Muscle of leg (tissue), 3 donors: ENCODE measurements at regions not wholly inside any gene's neighbourhood (a gene's known extent, or its start where the extent isn't known, plus 50 kb on each side); places are given as distances from the start of the nearest gene placed in this dataset.

Experiments used
- DNase-seq: peaks from one replicate; pipeline ENCODE4 v3.0.0; 2013
- H3K27ac ChIP-seq: one replicate; pipeline ENCODE4 v1.5.1; 2013; ENCODE audit warnings: mild to moderate bottlenecking, low read length, control low read depth
- H3K27me3 ChIP-seq: one replicate; pipeline ENCODE4 v1.6.1; 2013; ENCODE audit warnings: low read length; ENCODE audit not compliant: control insufficient read depth, insufficient read depth
- H3K36me3 ChIP-seq: one replicate; pipeline ENCODE4 v1.6.1; 2013; ENCODE audit warnings: low read length; ENCODE audit not compliant: control insufficient read depth, insufficient read depth
- H3K4me1 ChIP-seq: one replicate; pipeline ENCODE4 v1.6.1; 2013; ENCODE audit warnings: low read length; ENCODE audit not compliant: control insufficient read depth, insufficient read depth
- H3K4me3 ChIP-seq: one replicate; pipeline ENCODE4 v1.5.1; 2013; ENCODE audit warnings: low read length, control low read depth
- H3K9me3 ChIP-seq: replicated peaks from 2 replicates; pipeline ENCODE4 v1.6.1; 2013; ENCODE audit warnings: low read depth, low read length; ENCODE audit not compliant: control insufficient read depth
- WGBS: methylation state at CpG from one replicate; pipeline ENCODE4 v1.1.5; 2013; ENCODE audit warnings: missing lambda C conversion rate; ENCODE audit not compliant: insufficient coverage; 5-methylcytosine and 5-hydroxymethylcytosine counted together

DNA sequence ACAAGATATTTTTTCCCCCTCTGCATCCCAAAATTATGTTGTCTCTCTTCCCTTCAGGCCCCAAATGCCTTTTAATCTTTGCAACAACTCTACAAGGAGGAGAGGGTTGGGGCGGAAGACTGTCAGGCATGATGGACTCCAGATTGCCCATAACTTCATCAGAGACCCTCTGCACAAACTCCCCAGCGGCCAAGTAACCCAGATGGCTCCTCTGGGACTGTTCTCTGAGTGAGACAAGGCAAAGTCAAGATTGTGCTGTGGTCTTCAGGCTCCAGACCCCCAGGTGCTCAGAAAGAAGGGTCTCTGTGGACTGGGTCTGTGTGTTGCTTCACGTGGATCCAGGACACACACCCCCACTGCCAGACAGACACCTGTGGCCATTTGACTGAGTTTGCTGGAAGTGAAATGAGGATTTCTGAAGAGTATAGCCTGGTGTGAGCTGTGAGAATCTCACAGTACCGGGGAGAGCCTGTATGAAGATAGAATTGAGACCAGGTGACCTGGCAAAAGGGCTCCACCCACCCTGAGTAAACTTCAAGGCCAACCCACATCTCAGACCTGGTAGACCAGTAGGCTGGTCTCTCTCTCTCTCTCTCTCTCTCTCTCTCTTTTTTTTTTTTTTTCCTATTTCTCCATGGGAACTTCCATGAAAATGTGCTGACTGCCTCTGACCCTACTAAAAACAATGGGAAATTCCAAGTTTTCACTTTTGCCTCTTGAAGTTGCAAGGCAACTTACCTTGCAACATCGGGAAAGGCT lies 354.1 kb downstream of the SOX9 start:
- WGBS = no CpG with 5 or more reads among the region's 5 CpGs

DNA sequence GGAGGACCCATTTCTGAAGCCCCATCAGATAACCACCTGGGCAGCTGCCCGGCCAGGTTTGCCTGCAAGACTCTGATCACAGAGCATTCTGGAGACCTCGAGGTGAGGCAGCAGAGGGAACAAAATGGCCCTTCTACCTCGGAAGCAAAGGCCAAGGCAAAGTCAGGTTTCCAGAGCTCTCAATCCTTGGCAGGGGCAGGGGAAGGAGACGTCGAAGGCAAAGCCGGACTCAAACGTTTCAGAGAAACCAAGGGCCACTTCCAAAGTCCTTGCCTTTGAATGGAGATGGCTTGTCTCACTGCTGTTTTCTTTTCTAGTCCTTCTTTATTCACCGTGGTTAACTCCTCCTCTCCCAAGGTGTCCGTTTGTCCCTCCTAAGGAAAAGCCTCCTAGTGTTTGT lies 355.3 kb downstream of the SOX9 start:
- Histone ChIP-seq H3K4me1 (peaks cover 4% of the 10 kb centered on the region), H3K4me3 (no peak overlapping the region), H3K27me3 (peaks cover 8% of the 10 kb centered on the region), H3K27ac (no peak overlapping the region), H3K36me3 (no peaks in the 10 kb centered on the region), H3K9me3 (no peaks in the 10 kb centered on the region)
- 42% methylated on average over 5 of the region's 9 CpGs for WGBS
- DNase-seq = no peak

More for the DNA sequence above, 354.1 kb downstream of the SOX9 start:
- Histone ChIP-seq H3K4me1 (peaks cover 4% of the 10 kb centered on the region), H3K4me3 (no peak overlapping the region), H3K9me3 (no peaks in the 10 kb centered on the region), H3K27ac (no peak overlapping the region), H3K27me3 (peaks cover 8% of the 10 kb centered on the region), H3K36me3 (no peaks in the 10 kb centered on the region)
- no peak for DNase-seq

DNA sequence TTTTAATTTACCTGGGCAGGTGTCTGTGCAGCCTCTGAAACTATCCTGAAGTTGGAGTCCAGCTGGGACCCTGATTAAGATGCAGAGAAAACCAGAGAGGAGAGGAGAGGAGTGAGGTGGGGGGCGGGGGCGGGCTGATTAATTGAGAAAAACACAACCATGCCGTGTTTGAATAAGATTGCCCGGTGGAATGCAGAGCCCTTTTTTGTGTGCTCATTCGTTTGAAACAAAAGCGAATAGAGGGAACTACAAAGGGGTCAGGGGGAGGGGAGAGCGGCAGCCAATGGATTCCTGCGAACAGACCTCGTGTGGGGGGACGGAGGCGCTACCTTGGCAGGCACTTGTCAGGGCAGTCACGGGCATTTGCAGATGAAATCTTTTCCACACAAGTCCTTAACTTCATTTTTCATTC lies 355.8 kb downstream of the SOX9 start:
- Histone ChIP-seq H3K4me1 (peaks cover 4% of the 10 kb centered on the region), H3K36me3 (no peaks in the 10 kb centered on the region), H3K27ac (no peak overlapping the region), H3K9me3 (no peaks in the 10 kb centered on the region), H3K4me3 (no peak overlapping the region), H3K27me3 (peaks cover 8% of the 10 kb centered on the region)
- 49% methylated on average over 6 of the region's 12 CpGs for WGBS
- DNase-seq = no peak

DNA sequence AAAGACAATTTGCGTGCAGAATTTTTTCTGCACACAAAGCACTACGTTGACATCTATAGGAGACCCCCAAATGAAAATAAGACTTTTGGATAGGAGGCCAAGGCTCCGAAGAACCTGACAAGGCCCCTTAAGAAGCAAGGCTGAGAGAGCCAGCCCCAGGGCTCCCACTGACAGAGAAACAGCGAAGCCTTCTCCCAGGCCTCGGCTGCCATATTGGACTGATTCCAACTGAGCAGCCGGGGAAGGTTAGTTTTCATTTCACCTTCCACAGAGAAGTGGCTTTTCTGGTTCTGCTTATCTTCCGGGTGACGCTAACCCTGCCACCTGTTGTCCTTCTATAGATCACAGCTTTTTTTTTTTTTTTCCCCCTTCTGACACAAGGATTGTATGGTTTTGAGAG lies 356.7 kb downstream of the SOX9 start:
- 52% methylated on average over 5 of the region's 8 CpGs for WGBS
- Histone ChIP-seq H3K9me3 (no peaks in the 10 kb centered on the region), H3K36me3 (no peaks in the 10 kb centered on the region), H3K4me1 (peaks cover 4% of the 10 kb centered on the region), H3K27ac (no peak overlapping the region), H3K4me3 (no peak overlapping the region), H3K27me3 (peaks cover 8% of the 10 kb centered on the region)
- no peak for DNase-seq

DNA sequence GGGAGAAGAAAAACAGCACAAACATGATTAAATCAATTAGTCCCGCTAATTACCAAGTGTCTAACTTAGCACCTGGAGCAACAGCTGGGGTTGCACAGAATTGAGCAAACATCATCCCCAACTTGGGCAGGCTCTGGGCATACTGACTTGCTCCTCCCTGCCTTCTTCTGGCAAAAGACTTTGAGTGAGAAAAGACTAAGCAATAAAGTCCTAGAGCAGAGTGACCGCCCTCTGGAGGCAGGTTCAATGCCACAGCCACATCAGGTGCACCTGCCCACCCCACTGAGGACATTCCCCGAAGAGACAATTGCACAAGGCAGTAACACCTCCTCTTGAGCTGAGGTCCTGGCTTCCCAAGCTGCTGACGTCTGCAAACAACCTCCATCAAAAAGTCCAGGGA lies 358.3 kb downstream of the SOX9 start:
- H3K9me3 ChIP-seq = no peaks in the 10 kb centered on the region
- WGBS = 90% methylated on average over 3 of the region's 4 CpGs
- H3K27ac ChIP-seq = no peak overlapping the region
- peaks cover 8% of the 10 kb centered on the region for H3K27me3 ChIP-seq
- H3K4me3 ChIP-seq = no peak overlapping the region
- peaks cover 4% of the 10 kb centered on the region for H3K4me1 ChIP-seq
- DNase-seq = no peak
- no peaks in the 10 kb centered on the region for H3K36me3 ChIP-seq

DNA sequence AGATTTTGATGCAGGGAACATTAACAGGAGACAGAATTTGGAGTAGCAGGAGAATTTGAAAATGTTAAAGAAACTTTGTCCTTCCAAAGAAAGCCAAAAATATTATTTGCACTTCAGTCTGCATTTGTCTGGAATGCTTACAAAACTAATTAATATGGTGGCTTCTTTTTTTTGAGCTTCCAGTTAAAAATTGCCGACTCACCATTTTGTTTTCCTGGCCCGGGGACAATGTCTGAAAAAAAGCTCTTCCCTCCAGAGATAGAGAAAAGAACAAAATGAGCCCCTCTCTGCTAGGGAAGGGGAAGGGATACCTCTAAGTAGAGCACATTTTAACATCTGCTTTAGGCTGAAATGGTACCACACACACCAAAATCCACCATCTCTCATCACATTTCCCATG lies 360.8 kb downstream of the SOX9 start:
- Histone ChIP-seq H3K27me3 (peaks cover 5% of the 10 kb centered on the region), H3K9me3 (no peaks in the 10 kb centered on the region), H3K36me3 (no peaks in the 10 kb centered on the region), H3K27ac (no peak overlapping the region), H3K4me3 (no peak overlapping the region), H3K4me1 (peaks cover 4% of the 10 kb centered on the region)
- DNase-seq = no peak
- WGBS = no CpG with 5 or more reads among the region's 2 CpGs

DNA sequence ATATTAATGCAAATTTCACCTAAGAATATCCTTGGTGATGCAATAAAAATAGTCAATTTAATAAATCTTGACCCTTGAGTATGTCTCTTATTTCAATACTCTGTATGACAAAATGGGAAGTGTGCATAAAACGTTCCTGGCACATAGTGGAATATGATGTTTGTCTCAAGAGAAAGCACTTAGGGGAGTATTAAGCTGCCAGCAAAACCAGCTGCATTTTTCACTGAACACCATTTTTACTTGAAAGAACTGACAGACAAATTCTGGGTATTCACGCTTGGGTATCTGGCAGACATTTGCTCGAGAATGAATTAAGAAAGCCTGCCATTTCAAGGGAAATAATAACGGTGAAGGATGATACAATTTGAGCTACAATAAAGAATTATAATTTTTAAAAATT lies 364.8 kb downstream of the SOX9 start:
- WGBS = no CpG with 5 or more reads among the region's 4 CpGs
- Histone ChIP-seq H3K27ac (no peak overlapping the region), H3K27me3 (peaks cover 13% of the 10 kb centered on the region)

DNA sequence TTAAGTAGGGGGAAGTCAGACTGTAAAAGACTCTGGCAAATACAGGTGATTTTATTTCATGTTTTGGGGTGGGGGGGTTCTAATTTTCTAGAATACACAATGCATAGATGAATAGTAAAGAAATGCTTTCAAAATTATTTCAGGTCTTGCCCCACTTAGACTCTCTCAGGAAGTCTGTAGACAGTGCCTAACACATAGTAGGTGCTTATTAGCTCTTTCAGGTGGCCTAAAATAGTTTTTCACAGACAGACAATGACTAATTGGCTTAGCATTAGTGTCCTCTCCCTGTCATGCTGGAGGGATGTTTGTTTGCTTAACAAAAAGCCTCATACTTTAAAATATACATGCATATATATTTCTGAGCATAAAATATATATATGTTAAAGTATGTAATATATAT lies 366.0 kb downstream of the SOX9 start:
- Histone ChIP-seq H3K36me3 (no peaks in the 10 kb centered on the region), H3K9me3 (peaks cover 3% of the 10 kb centered on the region), H3K4me1 (no peaks in the 10 kb centered on the region), H3K27me3 (peaks cover 13% of the 10 kb centered on the region), H3K4me3 (no peak overlapping the region), H3K27ac (no peak overlapping the region)
- no peak for DNase-seq

More for the DNA sequence above, 364.8 kb downstream of the SOX9 start:
- Histone ChIP-seq H3K4me3 (no peak overlapping the region), H3K36me3 (no peaks in the 10 kb centered on the region), H3K4me1 (no peaks in the 10 kb centered on the region), H3K9me3 (no peaks in the 10 kb centered on the region)
- peak; percentile 60 for DNase-seq

DNA sequence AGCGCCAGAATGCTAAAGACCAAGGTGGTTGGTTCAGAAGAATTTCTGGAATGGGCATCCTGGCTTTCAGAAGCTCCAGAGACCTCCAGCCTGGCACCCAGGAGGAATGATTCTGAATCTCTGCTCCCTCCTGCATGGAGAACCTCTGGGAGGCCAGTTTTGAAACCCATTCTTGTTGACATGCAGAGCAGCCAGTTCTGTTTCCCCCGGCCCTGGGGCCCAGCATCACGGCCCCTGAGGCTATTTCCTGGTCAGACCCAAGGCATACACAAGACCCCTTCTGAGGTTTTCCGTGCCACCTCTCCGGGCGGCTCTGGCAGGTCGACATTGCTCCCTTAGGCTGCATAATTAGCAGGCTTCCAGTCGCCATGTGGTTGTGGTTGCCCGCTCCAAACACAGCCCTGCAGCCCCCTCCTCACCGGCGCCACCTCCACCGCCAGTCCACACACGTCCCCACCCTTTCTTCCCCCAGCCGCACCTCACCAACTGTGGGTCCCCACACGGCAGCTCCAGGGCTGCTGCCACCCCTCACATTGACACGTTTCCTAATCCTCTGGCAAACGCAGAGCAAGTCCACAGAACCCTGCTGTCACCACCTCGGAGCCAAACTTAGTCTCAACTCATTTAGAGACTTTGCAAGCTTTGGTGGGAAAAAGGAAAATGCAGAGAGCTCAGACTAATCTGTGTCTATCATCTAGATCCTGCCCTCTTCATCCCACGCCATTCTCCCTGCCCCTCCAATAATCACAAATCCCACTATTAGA lies 367.1 kb downstream of the SOX9 start:
- Histone ChIP-seq H3K4me3 (no peak overlapping the region), H3K9me3 (peaks cover 3% of the 10 kb centered on the region), H3K27ac (no peak overlapping the region), H3K36me3 (no peaks in the 10 kb centered on the region), H3K27me3 (peaks cover 13% of the 10 kb centered on the region), H3K4me1 (no peaks in the 10 kb centered on the region)
- DNase-seq = no peak
- WGBS = 73% methylated on average over 16 of the region's 19 CpGs

DNA sequence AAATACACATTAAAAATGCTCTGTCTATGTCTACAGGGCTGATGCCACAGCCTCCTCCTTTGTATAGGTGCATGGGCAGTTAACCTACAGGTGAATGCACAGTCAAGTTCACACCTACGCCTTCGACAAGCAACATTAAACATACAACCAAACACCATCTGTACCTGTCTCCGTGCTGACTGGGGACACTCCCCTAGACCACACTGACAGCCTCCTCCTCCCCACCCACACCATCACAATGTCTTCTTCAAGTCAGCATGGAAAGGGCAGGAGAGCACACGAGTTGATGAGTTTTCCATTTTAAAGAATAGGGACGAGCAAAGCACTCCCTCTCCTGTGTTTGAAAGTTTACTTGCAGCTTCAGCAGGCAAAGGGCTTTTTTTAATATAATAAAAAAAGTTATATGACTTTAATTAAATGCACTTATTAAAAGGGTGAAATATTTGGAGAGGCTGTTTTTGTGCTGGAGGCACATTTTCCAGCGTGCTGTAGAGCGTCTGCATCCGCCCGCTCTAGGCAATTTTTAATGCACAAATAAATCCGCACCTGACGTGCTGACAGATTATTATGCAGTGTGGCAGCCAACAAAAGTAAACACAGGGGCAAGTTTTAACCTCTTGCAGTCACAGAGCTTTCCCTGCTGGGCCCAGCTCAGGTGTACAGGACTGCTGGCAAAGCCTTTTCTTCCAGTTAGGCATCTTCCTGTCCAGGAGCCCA lies 367.9 kb downstream of the SOX9 start:
- DNase-seq = no peak
- Histone ChIP-seq H3K27me3 (peaks cover 13% of the 10 kb centered on the region), H3K36me3 (no peaks in the 10 kb centered on the region), H3K9me3 (peaks cover 3% of the 10 kb centered on the region), H3K27ac (no peak overlapping the region), H3K4me1 (no peaks in the 10 kb centered on the region), H3K4me3 (no peak overlapping the region)
- 47% methylated on average over 6 of the region's 11 CpGs for WGBS
